Upper lobe of right lung (tissue), 1 donor: ENCODE measurements at regions not wholly inside any gene's neighbourhood (a gene's known extent, or its start where the extent isn't known, plus 50 kb on each side); places are given as distances from the start of the nearest gene placed in this dataset.
"Not testable (repeated sequence)": the region's sequence is repeated elsewhere in the genome, so short reads cannot be mapped to it uniquely, and the experiment has no call there.

Source experiments
- ATAC-seq: fragments of 200-7000 bp; cut with Tn5 transposase; one replicate; pipeline ENCODE4 v1.9.1; 2020; ENCODE audit warnings: mild to moderate bottlenecking, moderate library complexity
- DNase-seq: peaks from one replicate; pipeline ENCODE4 v3.0.0-alpha.2; 2020
- H3K27ac ChIP-seq: fragments of 200-600 bp; one replicate; pipeline ENCODE4 v1.8.0; 2022
- H3K27me3 ChIP-seq: fragments of 200-600 bp; one replicate; pipeline ENCODE4 v1.8.0; 2022; ENCODE audit warnings: mild to moderate bottlenecking
- H3K36me3 ChIP-seq: fragments of 200-600 bp; one replicate; pipeline ENCODE4 v1.8.0; 2022
- H3K4me1 ChIP-seq: fragments of 200-600 bp; one replicate; pipeline ENCODE4 v1.8.0; 2022
- H3K4me3 ChIP-seq: fragments of 200-600 bp; one replicate; pipeline ENCODE4 v1.8.0; 2022; ENCODE audit warnings: mild to moderate bottlenecking
- H3K9me3 ChIP-seq: fragments of 200-600 bp; one replicate; pipeline ENCODE4 v1.8.0; 2022
- intact Hi-C: fragments of 100-400 bp; cut with DNase I; formaldehyde crosslinking; loops from one replicate; pipeline ENCODE4 v1.11.0; 2022
- TF ChIP-seq, protein P1 (sequence below): fragments of 200-600 bp; IDR thresholded peaks from one replicate; pipeline ENCODE4 v1.8.0; 2022; ENCODE audit warnings: antibody characterized with exemption
- donor health status: DM: no; HTN: yes; CAD: no; lungs with severe emphysema.

DNA sequence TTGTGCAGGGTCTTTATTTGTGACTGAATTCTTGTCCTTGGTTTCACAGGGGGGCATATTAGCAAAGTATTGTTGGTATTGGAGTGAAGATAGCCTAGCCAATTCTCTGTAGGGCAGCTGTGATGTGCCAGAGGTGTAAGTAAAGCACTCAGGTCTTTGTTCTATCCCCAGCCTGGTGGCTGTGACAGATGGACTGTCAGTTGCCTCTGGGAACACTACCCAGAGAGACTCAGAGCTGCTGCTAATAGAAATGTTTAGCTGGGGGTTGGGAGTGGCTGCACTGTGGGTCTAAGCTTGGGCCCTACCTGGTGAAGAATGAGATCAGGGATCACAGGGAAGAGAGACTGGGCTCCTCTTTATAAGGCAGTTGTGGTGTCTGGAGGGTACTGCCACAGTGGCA is 1006.5 kb upstream of the TYRP1 start:
- no peaks in the 10 kb centered on the region for H3K27me3 ChIP-seq
- H3K4me3 ChIP-seq: no peak overlapping the region
- intact Hi-C loops: no loop called here
- H3K36me3 ChIP-seq: no peaks in the 10 kb centered on the region
- H3K4me1 ChIP-seq: no peaks in the 10 kb centered on the region
- TF ChIP-seq, protein P1, sequence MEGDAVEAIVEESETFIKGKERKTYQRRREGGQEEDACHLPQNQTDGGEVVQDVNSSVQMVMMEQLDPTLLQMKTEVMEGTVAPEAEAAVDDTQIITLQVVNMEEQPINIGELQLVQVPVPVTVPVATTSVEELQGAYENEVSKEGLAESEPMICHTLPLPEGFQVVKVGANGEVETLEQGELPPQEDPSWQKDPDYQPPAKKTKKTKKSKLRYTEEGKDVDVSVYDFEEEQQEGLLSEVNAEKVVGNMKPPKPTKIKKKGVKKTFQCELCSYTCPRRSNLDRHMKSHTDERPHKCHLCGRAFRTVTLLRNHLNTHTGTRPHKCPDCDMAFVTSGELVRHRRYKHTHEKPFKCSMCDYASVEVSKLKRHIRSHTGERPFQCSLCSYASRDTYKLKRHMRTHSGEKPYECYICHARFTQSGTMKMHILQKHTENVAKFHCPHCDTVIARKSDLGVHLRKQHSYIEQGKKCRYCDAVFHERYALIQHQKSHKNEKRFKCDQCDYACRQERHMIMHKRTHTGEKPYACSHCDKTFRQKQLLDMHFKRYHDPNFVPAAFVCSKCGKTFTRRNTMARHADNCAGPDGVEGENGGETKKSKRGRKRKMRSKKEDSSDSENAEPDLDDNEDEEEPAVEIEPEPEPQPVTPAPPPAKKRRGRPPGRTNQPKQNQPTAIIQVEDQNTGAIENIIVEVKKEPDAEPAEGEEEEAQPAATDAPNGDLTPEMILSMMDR: no peak
- no peak overlapping the region for H3K27ac ChIP-seq
- DNase-seq: no peak
- no peak for ATAC-seq
- no peaks in the 10 kb centered on the region for H3K9me3 ChIP-seq

DNA sequence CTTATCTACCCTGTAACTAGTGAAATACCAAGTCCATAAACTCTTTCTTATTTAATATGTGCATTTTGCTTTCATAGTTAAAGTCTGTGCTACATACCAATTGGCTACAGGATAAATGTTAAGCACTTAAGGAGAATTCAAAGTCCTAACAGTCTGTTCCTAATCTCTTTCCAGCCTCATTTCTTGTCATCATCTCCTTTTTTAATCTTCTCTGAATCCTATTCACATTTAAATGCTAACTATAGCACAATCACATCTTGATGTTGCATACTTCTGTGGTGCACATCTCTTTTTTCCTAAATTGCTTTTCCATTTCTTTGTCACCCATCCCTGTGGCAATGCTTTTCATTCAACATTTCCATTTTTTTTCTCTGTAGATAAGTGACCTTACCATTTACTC is 996.1 kb upstream of the TYRP1 start:
- H3K4me3 ChIP-seq: no peak overlapping the region
- ATAC-seq: no peak
- no peaks in the 10 kb centered on the region for H3K4me1 ChIP-seq
- no peak for DNase-seq
- no peaks in the 10 kb centered on the region for H3K27me3 ChIP-seq
- no peaks in the 10 kb centered on the region for H3K9me3 ChIP-seq
- intact Hi-C loops: no loop called here
- TF ChIP-seq, protein P1: no peak
- no peaks in the 10 kb centered on the region for H3K36me3 ChIP-seq
- H3K27ac ChIP-seq: no peak overlapping the region

DNA sequence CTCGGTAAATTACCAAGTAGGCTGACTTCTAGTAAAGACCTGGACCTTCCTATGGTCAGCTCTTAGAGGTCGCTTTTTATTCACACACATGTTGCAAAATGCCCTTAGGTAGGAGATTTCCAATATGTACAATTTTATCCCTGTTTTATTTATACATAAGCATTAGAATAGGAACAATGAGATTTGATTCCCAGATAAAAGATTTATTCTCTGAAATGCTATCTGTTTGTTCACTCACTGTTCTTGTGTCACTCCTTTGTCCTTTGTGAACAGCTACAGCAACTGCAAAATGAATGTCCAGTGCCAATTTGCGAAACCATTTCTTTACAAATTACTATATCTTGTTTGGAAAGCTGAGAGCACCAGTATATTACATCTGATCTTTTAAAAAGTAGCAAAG is 991.5 kb upstream of the TYRP1 start:
- H3K27me3 ChIP-seq: no peaks in the 10 kb centered on the region
- intact Hi-C loops: no loop called here
- no peak overlapping the region for H3K27ac ChIP-seq
- ATAC-seq (no peak), DNase-seq (no peak)
- H3K4me1 ChIP-seq: no peaks in the 10 kb centered on the region
- TF ChIP-seq, protein P1: no peak
- no peaks in the 10 kb centered on the region for H3K36me3 ChIP-seq
- no peak overlapping the region for H3K4me3 ChIP-seq
- no peaks in the 10 kb centered on the region for H3K9me3 ChIP-seq

DNA sequence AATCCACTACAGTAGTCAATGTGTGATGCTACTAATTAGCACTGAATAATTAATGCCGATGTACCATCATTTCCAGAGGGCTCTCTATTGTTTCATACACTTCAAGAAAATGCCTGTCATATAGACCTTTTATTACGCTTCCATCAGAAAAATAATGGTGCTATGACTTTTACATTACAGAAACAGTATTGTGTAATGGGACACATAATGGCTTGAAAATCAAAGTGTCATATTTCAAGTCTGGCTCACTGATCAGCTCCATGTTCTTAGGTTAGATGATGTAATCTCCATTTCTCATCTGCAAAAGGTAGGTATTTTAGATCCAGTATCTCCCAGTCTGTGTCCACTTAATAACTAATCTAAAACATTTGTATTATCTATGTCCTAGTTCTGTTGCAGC is 990.6 kb upstream of the TYRP1 start:
- intact Hi-C loops: no loop called here
- Histone ChIP-seq H3K4me1 (no peaks in the 10 kb centered on the region), H3K9me3 (no peaks in the 10 kb centered on the region), H3K27ac (no peak overlapping the region), H3K4me3 (no peak overlapping the region), H3K27me3 (no peaks in the 10 kb centered on the region), H3K36me3 (no peaks in the 10 kb centered on the region)
- no peak for DNase-seq
- no peak for ATAC-seq
- TF ChIP-seq, protein P1: no peak

DNA sequence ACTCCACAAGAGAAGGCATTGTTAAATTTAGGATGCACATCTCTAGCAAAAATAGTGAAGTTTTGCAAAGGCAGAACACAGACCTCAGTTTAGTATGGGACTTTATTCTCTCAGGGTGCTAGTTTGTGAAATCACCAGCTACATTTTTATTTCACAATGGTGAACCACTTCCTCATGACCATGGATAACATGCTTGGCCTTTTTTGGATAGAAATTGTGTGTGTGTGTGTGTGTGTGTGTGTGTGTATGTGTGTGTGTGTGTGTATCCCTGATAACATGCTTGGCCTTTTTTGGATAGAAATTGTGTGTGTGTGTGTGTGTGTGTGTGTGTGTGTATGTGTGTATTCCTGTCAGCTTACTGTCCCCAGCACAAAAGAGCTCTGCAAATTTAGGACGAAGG is 989.0 kb upstream of the TYRP1 start:
- not testable (repeated sequence) for DNase-seq, ATAC-seq

DNA sequence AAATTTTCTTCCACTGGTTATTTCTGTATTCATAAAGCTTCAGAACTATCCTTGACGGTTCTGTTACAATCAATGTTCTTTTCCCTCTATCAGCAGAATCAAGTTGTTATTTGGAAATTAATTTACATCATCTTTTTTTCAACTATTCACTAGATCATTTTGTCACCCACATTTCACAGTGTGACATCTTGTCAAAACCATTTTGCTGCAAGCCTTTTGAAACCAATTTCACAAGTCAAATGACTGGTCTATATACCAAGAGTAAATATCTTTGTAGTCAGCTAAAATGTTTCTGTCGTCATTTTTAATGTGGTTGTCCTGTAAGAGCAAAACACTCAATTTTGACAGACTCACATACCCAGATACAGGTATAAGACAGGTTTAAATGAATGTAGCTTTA is 984.3 kb upstream of the TYRP1 start:
- no peak overlapping the region for H3K4me3 ChIP-seq
- DNase-seq (no peak), ATAC-seq (no peak)
- no peak overlapping the region for H3K27ac ChIP-seq
- TF ChIP-seq, protein P1: no peak
- intact Hi-C loops: no loop called here
- H3K4me1 ChIP-seq: no peaks in the 10 kb centered on the region
- no peaks in the 10 kb centered on the region for H3K27me3 ChIP-seq
- H3K36me3 ChIP-seq: no peaks in the 10 kb centered on the region
- no peaks in the 10 kb centered on the region for H3K9me3 ChIP-seq

More for the DNA sequence above, 989.0 kb upstream of the TYRP1 start:
- H3K36me3 ChIP-seq, H3K4me3 ChIP-seq, intact Hi-C loops, H3K27me3 ChIP-seq, H3K27ac ChIP-seq, H3K4me1 ChIP-seq, H3K9me3 ChIP-seq: not testable (repeated sequence)
